Endothelial cell of umbilical vein (primary cell): ENCODE measurements at regions not wholly inside any gene's neighbourhood (a gene's known extent, or its start where the extent isn't known, plus 50 kb on each side); places are given as distances from the start of the nearest gene placed in this dataset.

Experiments used
- BruUV-seq: library from RNA; stranded (reverse); fragments of 400-500 nt; replicated peaks from 2 replicates; lab custom pipeline; 2021; lab: Mats Ljungman, UMichigan
- CTCF ChIA-PET: fragments of 300-600, 350-600 bp; sonication (Branson Sonifier 250); formaldehyde crosslinking; loops from one replicate; lab custom pipeline; 2021; ENCODE audit warnings: antibody characterized with exemption, inconsistent platforms; lab: Charles Lee
- POLR2A ChIA-PET: fragments of 300-600, 350-600 bp; sonication (Branson Sonifier 250); formaldehyde crosslinking; loops from one replicate; lab custom pipeline; 2021; ENCODE audit warnings: antibody characterized with exemption, inconsistent platforms; lab: Charles Lee
- DNase-seq: peaks from one replicate; pipeline ENCODE4 v3.0.0-alpha.2; 2011; ENCODE audit warnings: low read depth, low spot score
- FAIRE-seq: peaks from 2 replicates; lab custom pipeline; 2011; peaks lifted over from hg19 to GRCh38; lab: Jason Lieb, UNC
- H2AFZ ChIP-seq: 2 replicates; pipeline ENCODE4 v1.6.0; 2012; ENCODE audit warnings: low read depth, low read length, control low read depth, inconsistent platforms
- H3K27ac ChIP-seq: 2 replicates; pipeline ENCODE4 v1.5.1; 2011; ENCODE audit warnings: low read depth, mild to moderate bottlenecking, control low read depth, low read length, moderate library complexity; ENCODE audit not compliant: insufficient read depth
- H3K27me3 ChIP-seq, 2 experiments: 2 replicates each; pipeline versions ENCODE4 v1.6.0 to v1.6.1; 2011; ENCODE audit warnings: low read length in 2 of 2, mixed read lengths in 1 of 2; ENCODE audit not compliant: control insufficient read depth in 2 of 2, insufficient read depth in 2 of 2
- H3K36me3 ChIP-seq, 2 experiments: 2 replicates in 1 of 2; 3 replicates in 1 of 2; pipeline ENCODE4 v1.5.1; 2011; ENCODE audit warnings: low read length in 2 of 2, mild to moderate bottlenecking in 1 of 2, moderate library complexity in 1 of 2; ENCODE audit not compliant: control insufficient read depth in 2 of 2, insufficient read depth in 2 of 2; ENCODE audit errors: extremely low read depth in 1 of 2
- H3K4me1 ChIP-seq: 3 replicates; pipeline ENCODE4 v1.5.1; 2011; ENCODE audit warnings: mild to moderate bottlenecking, low read length; ENCODE audit not compliant: control insufficient read depth, insufficient read depth; ENCODE audit errors: extremely low read depth
- H3K4me2 ChIP-seq: 2 replicates; pipeline ENCODE4 v1.6.1; 2011; ENCODE audit warnings: low read length, control low read depth, mixed read lengths; ENCODE audit not compliant: insufficient read depth
- H3K4me3 ChIP-seq, 3 experiments: fragments of 200-600 bp in 1 of 3; sonication (generic), shearing (Covaris generic) in 1 of 3; replicated peaks in 1 of 3; 2 replicates each; pipeline ENCODE4 v1.5.1; 2011 to 2016; ENCODE audit warnings: control low read depth in 3 of 3, low read length in 3 of 3, mild to moderate bottlenecking in 2 of 3, inconsistent platforms in 1 of 3, low read depth in 1 of 3, moderate library complexity in 1 of 3; ENCODE audit not compliant: insufficient read depth in 1 of 3
- H3K79me2 ChIP-seq: 2 replicates; pipeline ENCODE4 v1.6.0; 2012; ENCODE audit warnings: low read length, inconsistent platforms; ENCODE audit not compliant: control insufficient read depth, insufficient read depth
- H3K9ac ChIP-seq: replicated peaks from 2 replicates; pipeline ENCODE3; 2011; ENCODE audit warnings: low read length, control low read depth; ENCODE audit not compliant: insufficient read depth; ENCODE audit errors: extremely low read depth
- H3K9me1 ChIP-seq: replicated peaks from 3 replicates; pipeline ENCODE4 v1.6.0; 2011; ENCODE audit warnings: mild to moderate bottlenecking, low read length; ENCODE audit not compliant: control insufficient read depth, insufficient read depth; ENCODE audit errors: extremely low read depth
- H3K9me3 ChIP-seq: replicated peaks from 2 replicates; pipeline ENCODE4 v1.5.1; 2012; ENCODE audit warnings: low read length, inconsistent platforms; ENCODE audit not compliant: control insufficient read depth, insufficient read depth
- H4K20me1 ChIP-seq: replicated peaks from 2 replicates; pipeline ENCODE3; 2011; ENCODE audit warnings: mild to moderate bottlenecking, low read length; ENCODE audit not compliant: control insufficient read depth, insufficient read depth; ENCODE audit errors: extremely low read depth
- EZH2 ChIP-seq: IDR thresholded peaks from 2 replicates; pipeline ENCODE4 v1.6.1; 2012; ENCODE audit warnings: borderline replicate concordance, low read depth, mild to moderate bottlenecking, moderate library complexity, low read length, inconsistent platforms; ENCODE audit not compliant: severe bottlenecking
- FOS ChIP-seq: IDR thresholded peaks from 2 replicates; pipeline ENCODE4 v1.6.1; 2011; ENCODE audit warnings: mild to moderate bottlenecking, low read length, moderate library complexity, borderline replicate concordance; ENCODE audit not compliant: insufficient read depth
- GATA2 ChIP-seq: IDR thresholded peaks from 2 replicates; pipeline ENCODE4 v1.7.0; 2011; ENCODE audit warnings: low read depth, mild to moderate bottlenecking, moderate library complexity, mixed read lengths, low read length; ENCODE audit not compliant: insufficient read length, insufficient read depth
- JUN ChIP-seq: IDR thresholded peaks from 2 replicates; pipeline ENCODE4 v1.6.1; 2011; ENCODE audit warnings: borderline replicate concordance, low read depth; ENCODE audit not compliant: insufficient read length, insufficient read depth
- MYC ChIP-seq: IDR thresholded peaks from one replicate; pipeline ENCODE4 v1.6.1; 2011; ENCODE audit warnings: mild to moderate bottlenecking, low read depth, low read length
- POLR2A ChIP-seq: IDR thresholded peaks from 2 replicates; pipeline ENCODE4 v1.6.1; 2012; ENCODE audit warnings: low read depth, mild to moderate bottlenecking, control low read depth, low read length
- POLR2AphosphoS5 ChIP-seq: IDR thresholded peaks from 2 replicates; pipeline ENCODE4 v1.6.1; 2012; ENCODE audit warnings: low read depth, mild to moderate bottlenecking, control low read depth, low read length, moderate library complexity; ENCODE audit not compliant: insufficient read depth
- dilution Hi-C: fragments of 300-500 bp; cut with MboI; formaldehyde crosslinking; loops from one replicate; pipeline ENCODE4 v1.15.0; 2019; ENCODE audit warnings: low sequenced_read_pairs; ENCODE audit not compliant: extremely low pct_ligation_motif_present
- intact Hi-C: fragments of 100-400 bp; cut with micrococcal nuclease; formaldehyde crosslinking; loops from one replicate; pipeline ENCODE4 v1.10.0; 2022
- TF ChIP-seq, protein P1 (sequence below): IDR thresholded peaks from 2 replicates; pipeline ENCODE4 v1.6.1; 2011; ENCODE audit not compliant: insufficient read depth, insufficient read length
- TF ChIP-seq, protein P2 (sequence below), 2 donors: IDR thresholded peaks; 1 replicate in 1 of 2; 2 replicates in 1 of 2; pipeline ENCODE4 v1.5.1; 2011; ENCODE audit warnings: low read length in 2 of 2, mild to moderate bottlenecking in 2 of 2, moderate library complexity in 2 of 2, control low read depth in 1 of 2, inconsistent platforms in 1 of 2, low read depth in 1 of 2; ENCODE audit not compliant: insufficient read depth in 1 of 2; ENCODE audit errors: extremely low read depth in 1 of 2

DNA sequence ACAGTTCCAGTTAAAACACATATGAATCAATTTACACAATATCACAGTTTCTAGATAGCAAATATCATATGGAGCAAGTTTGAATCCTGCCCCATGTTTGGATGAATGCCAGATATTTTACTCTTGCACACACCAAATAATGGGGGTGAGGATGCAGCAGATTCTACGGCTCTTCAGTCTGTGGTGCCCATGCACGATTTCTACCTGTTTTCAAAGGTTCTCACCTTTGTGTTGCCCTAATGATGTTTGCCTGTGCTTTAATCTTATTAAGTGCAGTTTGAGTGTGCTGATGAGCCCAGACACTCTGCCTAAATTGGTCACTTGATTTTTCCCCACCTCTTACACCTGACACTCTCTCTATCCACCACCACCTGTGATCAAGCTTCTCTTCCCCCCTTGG is 119.6 kb downstream of the NPY start:
- Histone ChIP-seq H3K27ac (no peak overlapping the region), H3K9ac (no peak overlapping the region), H4K20me1 (no peaks in the 10 kb centered on the region), H3K4me3 (no peak overlapping the region), H3K9me1 (no peaks in the 10 kb centered on the region), H3K79me2 (no peaks in the 10 kb centered on the region), H3K9me3 (no peaks in the 10 kb centered on the region), H3K36me3 (no peaks in the 10 kb centered on the region), H3K4me2 (no peak overlapping the region), H2AFZ (no peak overlapping the region), H3K4me1 (no peaks in the 10 kb centered on the region), H3K27me3 (peaks cover 0 to 2% of the 10 kb centered on the region in 2 experiments)
- BruUV-seq = no TSS peak
- intact Hi-C loops = loop anchor here (5.0 kb wide), 2 partner anchors 174 to 364 kb away; no protein-coding TSS in a partner anchor
- dilution Hi-C loops = no loop called here
- TF ChIP-seq MYC (no peak), FOS (no peak), POLR2AphosphoS5 (no peak), GATA2 (no peak), JUN (no peak), EZH2 (no peak), POLR2A (no peak)
- TF ChIP-seq, protein P1, sequence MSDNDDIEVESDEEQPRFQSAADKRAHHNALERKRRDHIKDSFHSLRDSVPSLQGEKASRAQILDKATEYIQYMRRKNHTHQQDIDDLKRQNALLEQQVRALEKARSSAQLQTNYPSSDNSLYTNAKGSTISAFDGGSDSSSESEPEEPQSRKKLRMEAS = no peak
- TF ChIP-seq, protein P2, sequence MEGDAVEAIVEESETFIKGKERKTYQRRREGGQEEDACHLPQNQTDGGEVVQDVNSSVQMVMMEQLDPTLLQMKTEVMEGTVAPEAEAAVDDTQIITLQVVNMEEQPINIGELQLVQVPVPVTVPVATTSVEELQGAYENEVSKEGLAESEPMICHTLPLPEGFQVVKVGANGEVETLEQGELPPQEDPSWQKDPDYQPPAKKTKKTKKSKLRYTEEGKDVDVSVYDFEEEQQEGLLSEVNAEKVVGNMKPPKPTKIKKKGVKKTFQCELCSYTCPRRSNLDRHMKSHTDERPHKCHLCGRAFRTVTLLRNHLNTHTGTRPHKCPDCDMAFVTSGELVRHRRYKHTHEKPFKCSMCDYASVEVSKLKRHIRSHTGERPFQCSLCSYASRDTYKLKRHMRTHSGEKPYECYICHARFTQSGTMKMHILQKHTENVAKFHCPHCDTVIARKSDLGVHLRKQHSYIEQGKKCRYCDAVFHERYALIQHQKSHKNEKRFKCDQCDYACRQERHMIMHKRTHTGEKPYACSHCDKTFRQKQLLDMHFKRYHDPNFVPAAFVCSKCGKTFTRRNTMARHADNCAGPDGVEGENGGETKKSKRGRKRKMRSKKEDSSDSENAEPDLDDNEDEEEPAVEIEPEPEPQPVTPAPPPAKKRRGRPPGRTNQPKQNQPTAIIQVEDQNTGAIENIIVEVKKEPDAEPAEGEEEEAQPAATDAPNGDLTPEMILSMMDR (IDR thresholded peaks at IDR 0.05; ENCODE audit: extremely low read depth in 1 of 2, insufficient read depth in 1 of 2, low read depth in 1 of 2, low read length in 2 of 2) = no peak
- POLR2A ChIA-PET = no interaction called here
- DNase-seq (no peak), FAIRE-seq (no peak)
- CTCF ChIA-PET = no interaction called here
